IgD-negative memory B cell (primary cell): ENCODE measurements at regions not wholly inside any gene's neighbourhood (a gene's known extent, or its start where the extent isn't known, plus 50 kb on each side); places are given as distances from the start of the nearest gene placed in this dataset.

Experiments used
- H3K27ac Mint-ChIP-seq, 3 donors: one replicate each; pipeline ENCODE4 v1.8.0; 2020 to 2022; ENCODE audit warnings: mild to moderate bottlenecking in 3 of 3, mixed read lengths in 3 of 3, moderate library complexity in 1 of 3
- H3K27me3 Mint-ChIP-seq: one replicate; pipeline ENCODE4 v1.8.0; 2021; ENCODE audit warnings: mixed read lengths
- H3K36me3 Mint-ChIP-seq: one replicate; pipeline ENCODE4 v1.8.0; 2020; ENCODE audit warnings: mild to moderate bottlenecking, mixed read lengths
- H3K4me1 Mint-ChIP-seq, 3 donors: one replicate each; pipeline ENCODE4 v1.8.0; 2020 to 2022; ENCODE audit warnings: mixed read lengths in 3 of 3, mild to moderate bottlenecking in 1 of 3
- H3K4me3 Mint-ChIP-seq, 4 donors: one replicate each; pipeline ENCODE4 v1.8.0; 2020 to 2022; ENCODE audit warnings: mild to moderate bottlenecking in 4 of 4, mixed read lengths in 4 of 4, moderate library complexity in 3 of 4
- H3K9me3 Mint-ChIP-seq, 3 donors: one replicate each; pipeline ENCODE4 v1.8.0; 2020 to 2021; ENCODE audit warnings: mixed read lengths in 3 of 3, mild to moderate bottlenecking in 1 of 3

GRCh38 chr3:72539856-72540255 lies 308.4 kb downstream of the SHQ1 start:
- peaks cover 8% of the 10 kb centered on the region for H3K27me3 Mint-ChIP-seq
- H3K4me1 Mint-ChIP-seq = peaks cover 5 to 11% (median 9%) of the 10 kb centered on the region in 3 donors
- H3K4me3 Mint-ChIP-seq = no peak overlapping the region
- H3K27ac Mint-ChIP-seq = no peak overlapping the region
- peaks cover 0 to 3% (median 0%) of the 10 kb centered on the region in 3 donors for H3K9me3 Mint-ChIP-seq
- no peaks in the 10 kb centered on the region for H3K36me3 Mint-ChIP-seq

GRCh38 chr3:72538070-72538745 lies 310.0 kb downstream of the SHQ1 start:
- H3K27ac Mint-ChIP-seq = peak overlapping the region; percentile 4 to 82 (median 76)
- peaks cover 0 to 4% (median 0%) of the 10 kb centered on the region in 3 donors for H3K9me3 Mint-ChIP-seq
- H3K36me3 Mint-ChIP-seq = no peaks in the 10 kb centered on the region
- H3K4me3 Mint-ChIP-seq = no peak overlapping the region
- H3K4me1 Mint-ChIP-seq = peaks cover 10 to 15% (median 11%) of the 10 kb centered on the region in 3 donors
- H3K27me3 Mint-ChIP-seq = peaks cover 11% of the 10 kb centered on the region

GRCh38 chr3:72537448-72537847 lies 310.8 kb downstream of the SHQ1 start:
- Mint-ChIP-seq H3K9me3 (peaks cover 0 to 4% (median 0%) of the 10 kb centered on the region in 3 donors), H3K4me3 (no peak overlapping the region), H3K27ac (peak overlapping the region in 2 of 3 donors; percentile 4 to 82), H3K4me1 (peaks cover 10 to 15% (median 11%) of the 10 kb centered on the region in 3 donors), H3K27me3 (peaks cover 13% of the 10 kb centered on the region), H3K36me3 (no peaks in the 10 kb centered on the region)

DNA sequence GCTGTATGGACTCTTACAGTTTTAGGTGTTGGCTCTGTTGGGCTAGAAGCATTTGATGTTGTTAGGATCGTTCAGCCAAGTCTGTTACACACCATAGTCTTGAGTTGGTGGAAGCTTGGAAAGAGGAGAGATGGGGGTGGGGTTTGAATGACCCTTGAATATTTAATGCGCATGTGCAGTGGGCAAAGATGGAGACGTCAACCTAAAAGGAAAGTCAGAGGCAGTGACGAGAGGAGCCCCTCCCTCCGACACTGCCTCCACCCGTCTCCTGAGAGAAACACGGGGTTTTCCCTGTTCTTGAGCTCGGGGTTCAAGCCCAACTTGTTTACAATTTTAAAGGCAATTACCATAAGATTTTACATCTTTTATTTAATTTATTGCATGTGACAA lies 311.4 kb downstream of the SHQ1 start:
- Mint-ChIP-seq H3K9me3 (peaks cover 0 to 6% (median 0%) of the 10 kb centered on the region in 3 donors), H3K36me3 (no peaks in the 10 kb centered on the region)

DNA sequence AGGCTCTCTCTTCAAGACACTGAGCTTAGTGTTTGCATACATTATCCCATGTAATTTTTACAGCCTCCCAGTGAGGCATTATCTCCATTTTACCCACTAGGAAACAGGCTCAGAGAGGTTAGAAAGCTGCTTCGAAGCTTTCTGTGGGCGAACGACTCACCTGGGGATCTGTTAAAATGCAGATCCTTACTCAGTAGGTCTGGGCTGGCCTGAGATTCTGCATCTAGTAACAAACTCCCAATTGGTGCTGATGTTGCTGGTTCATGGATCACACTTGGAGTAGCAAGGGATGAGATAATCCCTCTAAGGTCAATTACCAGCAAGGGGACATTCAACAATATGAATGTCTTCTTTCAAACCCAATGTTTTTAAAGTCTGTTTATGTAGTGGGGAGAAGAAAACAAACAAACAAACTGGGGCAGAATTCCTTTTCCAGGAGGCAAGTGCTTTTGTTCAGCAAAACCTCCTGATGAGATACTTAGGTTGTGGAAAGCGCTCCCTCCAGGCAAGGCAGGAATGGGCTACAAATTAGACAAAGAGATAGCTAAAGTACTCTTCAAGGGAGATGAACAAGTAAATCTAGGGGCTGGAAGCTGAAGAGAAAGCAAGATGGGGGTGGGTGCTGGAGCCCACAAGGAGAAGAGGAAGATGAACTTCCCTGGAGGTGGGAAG lies 311.9 kb downstream of the SHQ1 start:
- peaks cover 16% of the 10 kb centered on the region for H3K27me3 Mint-ChIP-seq
- H3K4me1 Mint-ChIP-seq = peaks cover 10 to 15% (median 11%) of the 10 kb centered on the region in 3 donors
- no peak overlapping the region for H3K27ac Mint-ChIP-seq
- H3K4me3 Mint-ChIP-seq = no peak overlapping the region
- peaks cover 0 to 6% (median 0%) of the 10 kb centered on the region in 3 donors for H3K9me3 Mint-ChIP-seq
- no peaks in the 10 kb centered on the region for H3K36me3 Mint-ChIP-seq

More for the DNA sequence above, 311.4 kb downstream of the SHQ1 start:
- Mint-ChIP-seq H3K27me3 (peaks cover 16% of the 10 kb centered on the region), H3K4me1 (peaks cover 10 to 15% (median 11%) of the 10 kb centered on the region in 3 donors), H3K27ac (no peak overlapping the region), H3K4me3 (no peak overlapping the region)

- H3K27ac Mint-ChIP-seq = no peak overlapping the region
- H3K36me3 Mint-ChIP-seq = no peaks in the 10 kb centered on the region
- H3K4me1 Mint-ChIP-seq = peaks cover 10 to 15% (median 11%) of the 10 kb centered on the region in 3 donors
- peaks cover 16% of the 10 kb centered on the region for H3K27me3 Mint-ChIP-seq
- H3K9me3 Mint-ChIP-seq = peaks cover 0 to 6% (median 0%) of the 10 kb centered on the region in 3 donors
- H3K4me3 Mint-ChIP-seq = no peak overlapping the region
Measured at GRCh38 chr3:72535772-72536171, 312.5 kb downstream of the SHQ1 start.

DNA sequence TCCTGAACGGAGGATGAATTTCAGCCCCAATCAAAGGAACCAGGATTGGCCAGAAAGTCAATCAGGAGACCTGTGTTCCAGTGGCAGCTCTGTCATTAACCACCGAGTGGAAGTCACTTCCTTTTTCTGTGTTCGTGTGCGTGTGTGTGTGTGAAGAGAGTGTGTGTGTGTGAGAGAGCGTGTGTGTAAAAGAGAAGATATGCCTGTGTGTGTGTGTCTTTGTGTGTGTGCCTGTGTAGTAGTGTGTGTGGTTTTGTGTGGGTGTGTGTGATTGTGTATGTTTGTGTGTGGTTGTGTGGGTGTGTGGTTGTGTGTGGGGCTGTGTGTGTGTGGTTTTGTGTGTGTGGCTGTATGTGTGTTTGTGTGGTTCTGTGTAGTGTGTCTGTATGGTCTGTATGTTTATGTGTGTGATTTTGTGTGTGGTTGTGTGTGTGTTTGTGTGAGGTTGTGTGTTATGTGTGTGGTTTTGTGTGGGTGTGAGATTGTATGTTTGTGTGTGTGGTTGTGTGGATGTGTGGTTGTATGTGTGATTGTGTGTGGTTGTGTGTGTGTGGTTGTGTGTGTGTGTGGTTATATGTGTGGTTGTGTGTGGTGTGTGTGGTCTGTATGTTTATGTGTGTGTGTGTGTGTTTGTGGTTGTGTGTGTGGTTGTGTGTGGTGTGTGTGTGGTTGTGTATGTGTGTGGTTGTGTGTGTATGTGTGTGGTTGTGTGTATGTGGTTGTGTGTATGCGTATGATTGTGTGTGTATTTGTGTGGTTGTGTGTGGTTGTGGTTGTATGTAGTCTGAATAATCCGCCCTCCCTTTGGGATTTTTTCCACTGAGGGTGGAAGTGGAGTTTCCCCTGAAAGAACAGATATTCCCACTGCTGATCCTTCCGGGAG lies 314.4 kb downstream of the SHQ1 start:
- Mint-ChIP-seq H3K36me3 (no peaks in the 10 kb centered on the region), H3K27me3 (peaks cover 16% of the 10 kb centered on the region), H3K27ac (peak overlapping the region; percentile 18 to 85 (median 65)), H3K9me3 (peaks cover 0 to 3% (median 3%) of the 10 kb centered on the region in 3 donors), H3K4me1 (peaks cover 6 to 10% (median 10%) of the 10 kb centered on the region in 3 donors), H3K4me3 (no peak overlapping the region)

GRCh38 chr3:72530426-72530825 lies 317.8 kb downstream of the SHQ1 start:
- peaks cover 3 to 5% (median 4%) of the 10 kb centered on the region in 3 donors for H3K4me1 Mint-ChIP-seq
- H3K36me3 Mint-ChIP-seq = no peaks in the 10 kb centered on the region
- H3K4me3 Mint-ChIP-seq = no peak overlapping the region
- H3K27me3 Mint-ChIP-seq = peaks cover 8% of the 10 kb centered on the region
- H3K9me3 Mint-ChIP-seq = peaks cover 0 to 4% (median 3%) of the 10 kb centered on the region in 3 donors
- no peak overlapping the region for H3K27ac Mint-ChIP-seq

DNA sequence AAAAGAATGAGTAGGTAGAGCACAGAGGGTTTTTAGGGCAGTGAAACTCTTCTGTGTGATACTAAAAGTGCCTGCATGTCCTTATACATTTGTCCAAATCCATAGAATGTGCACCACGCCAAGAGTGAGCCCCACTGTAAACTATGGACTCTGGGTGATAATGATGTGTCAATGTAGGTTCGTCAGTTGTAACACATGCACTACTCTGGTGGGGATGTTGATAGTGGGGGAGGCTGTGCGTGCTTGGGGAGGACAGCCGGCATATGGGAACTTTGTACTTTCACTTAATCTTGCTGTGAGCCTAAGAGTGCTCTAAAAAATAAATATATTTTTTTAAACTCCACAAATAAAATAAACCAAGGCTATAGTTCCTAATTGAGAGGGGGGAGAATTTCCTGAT lies 319.2 kb downstream of the SHQ1 start:
- peaks cover 0 to 4% (median 2%) of the 10 kb centered on the region in 3 donors for H3K9me3 Mint-ChIP-seq
- no peak overlapping the region for H3K4me3 Mint-ChIP-seq
- H3K36me3 Mint-ChIP-seq = no peaks in the 10 kb centered on the region
- H3K27me3 Mint-ChIP-seq = peaks cover 8% of the 10 kb centered on the region
- peaks cover 3 to 5% (median 4%) of the 10 kb centered on the region in 3 donors for H3K4me1 Mint-ChIP-seq
- H3K27ac Mint-ChIP-seq = no peak overlapping the region

GRCh38 chr3:72523429-72524151 lies 324.7 kb downstream of the SHQ1 start:
- Mint-ChIP-seq H3K36me3 (no peaks in the 10 kb centered on the region), H3K9me3 (no peaks in the 10 kb centered on the region), H3K27ac (peak overlapping the region; percentile 21 to 87 (median 55)), H3K27me3 (no peaks in the 10 kb centered on the region), H3K4me1 (peaks cover 17 to 30% (median 27%) of the 10 kb centered on the region in 3 donors), H3K4me3 (peak overlapping the region; percentile 2 to 90 (median 74))

DNA sequence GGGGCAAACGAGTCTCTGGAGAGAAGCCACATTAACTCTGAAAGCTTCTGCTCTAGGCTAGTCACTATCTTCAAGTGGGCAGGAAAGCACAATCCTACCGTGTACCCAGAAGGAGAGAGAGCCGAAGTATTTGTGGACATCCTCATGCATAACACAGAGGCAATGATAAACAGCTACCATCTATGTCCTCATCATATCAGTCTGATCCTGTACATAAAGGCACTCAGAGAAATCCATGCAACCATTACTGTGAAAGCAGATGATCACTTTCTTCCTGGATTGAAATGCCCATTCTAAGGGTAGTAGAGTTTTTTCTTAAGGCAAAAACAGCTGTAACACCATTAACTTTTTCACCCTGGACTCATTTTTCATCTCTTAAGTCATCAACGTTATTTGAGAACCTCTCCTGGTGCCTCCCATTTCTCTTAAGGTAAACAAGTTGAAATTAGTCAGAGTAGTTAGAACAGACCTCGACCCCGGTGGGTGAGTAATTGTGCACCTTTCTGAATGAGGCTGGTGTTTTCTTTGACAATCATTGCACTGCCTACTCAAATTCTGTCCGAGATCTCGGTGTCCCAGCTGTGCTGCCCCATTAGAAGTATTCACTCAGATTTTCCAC lies 327.4 kb downstream of the SHQ1 start:
- Mint-ChIP-seq H3K9me3 (no peaks in the 10 kb centered on the region), H3K36me3 (no peaks in the 10 kb centered on the region), H3K4me1 (peaks cover 17 to 30% (median 27%) of the 10 kb centered on the region in 3 donors), H3K27me3 (no peaks in the 10 kb centered on the region), H3K27ac (no peak overlapping the region), H3K4me3 (no peak overlapping the region)

- Mint-ChIP-seq H3K36me3 (no peaks in the 10 kb centered on the region), H3K4me3 (no peak overlapping the region), H3K9me3 (no peaks in the 10 kb centered on the region), H3K4me1 (peaks cover 17 to 30% (median 26%) of the 10 kb centered on the region in 3 donors), H3K27ac (no peak overlapping the region), H3K27me3 (no peaks in the 10 kb centered on the region)
Measured at GRCh38 chr3:72519946-72520604, 328.2 kb downstream of the SHQ1 start.

DNA sequence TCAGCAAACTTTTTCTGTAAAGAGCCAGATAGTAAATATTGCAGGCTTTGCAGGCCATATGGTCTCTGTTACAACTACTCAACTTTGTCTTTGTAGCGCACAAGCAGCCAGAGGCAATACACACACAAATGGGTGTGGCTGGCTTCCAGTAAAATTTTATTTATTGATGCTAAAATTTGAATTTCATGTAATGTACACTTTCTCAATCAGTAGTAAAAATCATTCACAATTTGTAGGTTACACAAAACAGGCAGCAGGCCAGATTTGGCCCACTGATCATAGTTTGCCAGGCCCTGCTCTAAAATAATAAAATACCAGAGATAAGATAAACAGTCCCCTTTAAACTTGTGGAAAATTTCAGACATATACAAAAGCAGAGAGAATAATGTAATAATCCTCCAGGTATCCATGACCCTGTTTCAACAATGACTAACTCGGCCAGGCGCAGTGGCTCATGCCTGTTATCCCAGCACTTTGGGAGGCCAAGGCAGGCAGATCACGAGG lies 330.3 kb downstream of the SHQ1 start:
- Mint-ChIP-seq H3K27me3 (no peaks in the 10 kb centered on the region), H3K4me1 (peaks cover 9 to 19% (median 18%) of the 10 kb centered on the region in 3 donors), H3K27ac (no peak overlapping the region), H3K9me3 (no peaks in the 10 kb centered on the region), H3K36me3 (no peaks in the 10 kb centered on the region), H3K4me3 (no peak overlapping the region)
